OCI-LY3 (cell line): ENCODE measurements at regions not wholly inside any gene's neighbourhood (a gene's known extent, or its start where the extent isn't known, plus 50 kb on each side); places are given as distances from the start of the nearest gene placed in this dataset.

Source experiments
- CTCF ChIP-seq: fragments of 200-600, 300-600 bp; sonication (generic); IDR thresholded peaks from 2 replicates; pipeline ENCODE4 v1.5.1; 2014; ENCODE audit warnings: antibody characterized with exemption, low read length, low read depth
- EZH2phosphoT487 ChIP-seq: fragments of 200-600 bp; shearing (Covaris generic); IDR thresholded peaks from 2 replicates; pipeline ENCODE4 v1.6.1; 2018; ENCODE audit warnings: antibody characterized with exemption, mixed run types, low read depth

- no peak for TF ChIP-seq CTCF
- TF ChIP-seq EZH2phosphoT487 = no peak
Measured at GRCh38 chr3:28155631-28156030, 85.8 kb upstream of the CMC1 start.
